ENCODE measurements at regions not wholly inside any gene's neighbourhood (a gene's known extent, or its start where the extent isn't known, plus 50 kb on each side); places are given as distances from the start of the nearest gene placed in this dataset.
"Not testable (repeated sequence)": the region's sequence is repeated elsewhere in the genome, so short reads cannot be mapped to it uniquely, and the experiment has no call there.

- H3K36me3 ChIP-seq (ENCODE audit: insufficient read depth, low read length) = no peaks in the 10 kb centered on the region
- no peak overlapping the region for H3K27ac Mint-ChIP-seq
- no peak overlapping the region for H3K27ac ChIP-seq (ENCODE audit: low read depth, low read length)
- H3K9me3 ChIP-seq (ENCODE audit: low read length) = no peaks in the 10 kb centered on the region
- peaks cover 8 to 15% of the 10 kb centered on the region in 2 donors for H3K27me3 Mint-ChIP-seq
- peaks cover 0 to 28% (median 1%) of the 10 kb centered on the region in 3 donors for H3K36me3 Mint-ChIP-seq
- POLR2A ChIA-PET = no interaction called here
- no peaks in the 10 kb centered on the region for H3K4me1 ChIP-seq (ENCODE audit: insufficient read depth, low read length)
- no peaks in the 10 kb centered on the region for H3K4me1 Mint-ChIP-seq
- no peak for DNase-seq
- no peak overlapping the region for H3K4me3 Mint-ChIP-seq
- H3K4me3 ChIP-seq (ENCODE audit: low read length) = no peak overlapping the region
- H3K27me3 ChIP-seq (ENCODE audit: insufficient read depth, low read length, poor library complexity, severe bottlenecking) = no peaks in the 10 kb centered on the region
- H3K9me3 Mint-ChIP-seq = peaks cover 24 to 30% (median 25%) of the 10 kb centered on the region in 5 donors
- CTCF ChIA-PET = no interaction called here
Observed at GRCh38 chr2:160820691-160821090, 327.1 kb upstream of the RBMS1 start.

DNA sequence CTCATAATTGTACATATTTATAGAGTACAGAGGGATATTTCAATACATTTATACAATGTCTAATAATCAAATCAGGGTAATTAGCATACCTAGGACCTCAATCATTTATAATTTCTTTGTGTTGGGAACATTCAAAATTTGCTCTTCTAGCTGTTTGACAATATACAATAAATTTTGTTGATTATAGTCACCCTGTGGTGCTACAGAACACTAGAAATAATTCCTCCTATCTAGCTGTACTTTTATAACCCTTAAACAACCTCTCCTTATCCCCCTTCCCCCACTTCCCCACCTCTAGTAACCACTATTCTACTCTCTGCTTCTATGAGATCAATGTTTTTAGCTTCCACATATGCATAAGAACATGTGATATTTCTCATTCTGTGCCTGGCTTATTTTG lies 328.4 kb upstream of the RBMS1 start:
- Histone ChIP-seq H3K27me3 (ENCODE audit: insufficient read depth, low read length, poor library complexity, severe bottlenecking) (no peaks in the 10 kb centered on the region), H3K9me3 (ENCODE audit: low read length) (peaks cover 4% of the 10 kb centered on the region), H3K4me1 (ENCODE audit: insufficient read depth, low read length) (no peaks in the 10 kb centered on the region), H3K4me3 (ENCODE audit: low read length) (no peak overlapping the region), H3K36me3 (ENCODE audit: insufficient read depth, low read length) (no peaks in the 10 kb centered on the region), H3K27ac (ENCODE audit: low read depth, low read length) (no peak overlapping the region)
- CTCF ChIA-PET = no interaction called here
- Mint-ChIP-seq H3K36me3 (peaks cover 0 to 32% (median 2%) of the 10 kb centered on the region in 3 donors), H3K27me3 (peaks cover 8 to 15% of the 10 kb centered on the region in 2 donors), H3K4me3 (no peak overlapping the region), H3K9me3 (peaks cover 31 to 35% (median 32%) of the 10 kb centered on the region in 5 donors), H3K27ac (no peak overlapping the region), H3K4me1 (no peaks in the 10 kb centered on the region)
- no peak for DNase-seq
- POLR2A ChIA-PET = no interaction called here

DNA sequence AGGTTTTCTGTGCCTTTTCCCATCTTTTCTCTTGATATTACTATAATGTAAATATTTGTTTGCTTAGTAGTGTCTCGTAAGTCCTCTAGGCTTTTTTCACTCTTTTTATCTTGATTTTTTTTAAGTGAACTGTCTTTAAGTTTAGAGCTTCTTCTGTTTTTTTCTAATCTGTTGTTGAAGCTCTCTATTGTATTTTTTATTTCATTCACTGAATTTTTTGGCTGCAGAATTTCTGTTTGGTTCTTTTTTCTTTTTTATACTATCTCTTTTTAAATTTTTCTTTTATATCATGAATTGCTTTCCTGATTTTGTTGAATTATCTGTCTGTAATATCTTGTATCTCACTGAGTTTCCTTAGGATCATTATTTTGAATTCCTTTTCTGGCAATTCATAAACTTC lies 331.8 kb upstream of the RBMS1 start:
- no peak overlapping the region for H3K4me3 Mint-ChIP-seq
- Histone ChIP-seq H3K4me3 (ENCODE audit: low read length) (no peak overlapping the region), H3K36me3 (ENCODE audit: insufficient read depth, low read length) (no peaks in the 10 kb centered on the region), H3K4me1 (ENCODE audit: insufficient read depth, low read length) (no peaks in the 10 kb centered on the region), H3K27ac (ENCODE audit: low read depth, low read length) (no peak overlapping the region), H3K27me3 (ENCODE audit: insufficient read depth, low read length, poor library complexity, severe bottlenecking) (no peaks in the 10 kb centered on the region), H3K9me3 (ENCODE audit: low read length) (peaks cover 4% of the 10 kb centered on the region)
- H3K27me3 Mint-ChIP-seq = peaks cover 7 to 29% of the 10 kb centered on the region in 2 donors
- ChIA-PET CTCF (no interaction called here), POLR2A (no interaction called here)
- H3K9me3 Mint-ChIP-seq = peaks cover 35 to 47% (median 42%) of the 10 kb centered on the region in 5 donors
- H3K4me1 Mint-ChIP-seq = no peaks in the 10 kb centered on the region
- DNase-seq = no peak
- peaks cover 0 to 39% (median 2%) of the 10 kb centered on the region in 3 donors for H3K36me3 Mint-ChIP-seq
- no peak overlapping the region for H3K27ac Mint-ChIP-seq

DNA sequence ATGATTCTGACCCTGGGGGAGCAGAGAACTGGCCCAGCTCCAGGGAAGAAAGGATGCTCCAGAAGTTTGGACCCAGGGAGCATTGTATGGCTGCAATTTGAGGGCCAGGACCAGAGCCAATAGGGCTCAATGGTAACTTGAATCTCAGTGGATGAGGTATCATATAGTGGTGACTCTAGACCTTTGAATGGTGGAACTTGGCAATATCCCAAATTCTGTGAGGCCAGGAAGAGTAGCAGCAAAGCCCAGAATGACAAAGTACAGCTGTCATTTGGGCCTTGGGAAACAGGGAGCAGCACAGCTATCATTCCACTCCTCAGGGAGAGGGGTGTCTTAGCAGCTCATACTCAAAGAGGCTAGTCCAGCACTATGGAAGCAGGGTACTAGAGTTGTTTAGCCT lies 332.9 kb upstream of the RBMS1 start:
- Histone ChIP-seq H3K4me3 (ENCODE audit: low read length) (no peak overlapping the region), H3K27me3 (ENCODE audit: insufficient read depth, low read length, poor library complexity, severe bottlenecking) (no peaks in the 10 kb centered on the region), H3K27ac (ENCODE audit: low read depth, low read length) (no peak overlapping the region), H3K9me3 (ENCODE audit: low read length) (peaks cover 4% of the 10 kb centered on the region), H3K4me1 (ENCODE audit: insufficient read depth, low read length) (no peaks in the 10 kb centered on the region), H3K36me3 (ENCODE audit: insufficient read depth, low read length) (no peaks in the 10 kb centered on the region)
- POLR2A ChIA-PET = no interaction called here
- no peak for DNase-seq
- CTCF ChIA-PET = no interaction called here
- Mint-ChIP-seq H3K27ac (no peak overlapping the region), H3K4me3 (no peak overlapping the region), H3K36me3 (peaks cover 0 to 34% (median 2%) of the 10 kb centered on the region in 3 donors), H3K27me3 (peaks cover 9 to 34% of the 10 kb centered on the region in 2 donors), H3K4me1 (no peaks in the 10 kb centered on the region), H3K9me3 (peaks cover 35 to 50% (median 46%) of the 10 kb centered on the region in 5 donors)

GRCh38 chr2:160828076-160828475 lies 332.2 kb upstream of the TANK start:
- H3K27me3 ChIP-seq (ENCODE audit: insufficient read depth, low read length, poor library complexity, severe bottlenecking) = no peaks in the 10 kb centered on the region
- no peaks in the 10 kb centered on the region for H3K4me1 Mint-ChIP-seq
- POLR2A ChIA-PET = no interaction called here
- no peak overlapping the region for H3K4me3 Mint-ChIP-seq
- H3K27ac ChIP-seq (ENCODE audit: low read depth, low read length) = no peak overlapping the region
- no peak for DNase-seq
- H3K4me1 ChIP-seq (ENCODE audit: insufficient read depth, low read length) = no peaks in the 10 kb centered on the region
- no peak overlapping the region for H3K27ac Mint-ChIP-seq
- peaks cover 0 to 30% (median 2%) of the 10 kb centered on the region in 3 donors for H3K36me3 Mint-ChIP-seq
- H3K4me3 ChIP-seq (ENCODE audit: low read length) = no peak overlapping the region
- peaks cover 4% of the 10 kb centered on the region for H3K9me3 ChIP-seq (ENCODE audit: low read length)
- peaks cover 28 to 44% (median 38%) of the 10 kb centered on the region in 5 donors for H3K9me3 Mint-ChIP-seq
- CTCF ChIA-PET = interaction anchor here (1.7 kb wide), 1 partner anchor 37 kb away, joined by 5 read pairs; no protein-coding TSS in a partner anchor
- peaks cover 9 to 37% of the 10 kb centered on the region in 2 donors for H3K27me3 Mint-ChIP-seq
- no peaks in the 10 kb centered on the region for H3K36me3 ChIP-seq (ENCODE audit: insufficient read depth, low read length)

DNA sequence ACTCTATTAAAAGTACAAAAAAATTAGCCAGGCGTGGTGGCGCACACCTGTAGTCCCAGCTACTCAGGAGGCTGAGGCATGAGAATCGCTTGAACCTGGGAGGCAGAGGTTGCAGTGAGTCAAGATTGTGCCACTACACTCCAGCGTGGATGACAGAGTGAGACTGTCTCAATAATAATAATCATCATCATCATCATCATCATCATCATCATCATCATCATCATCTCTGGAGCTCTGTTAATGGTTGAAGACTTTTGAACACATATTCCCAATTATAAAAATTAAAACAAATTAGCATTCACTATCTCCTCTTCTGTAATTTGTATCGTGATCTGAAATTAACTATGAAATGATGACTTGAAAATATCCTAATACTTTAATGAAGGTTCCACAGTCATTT lies 327.8 kb upstream of the TANK start:
- H3K27ac ChIP-seq (ENCODE audit: low read depth, low read length); H3K4me1 Mint-ChIP-seq; H3K4me1 ChIP-seq (ENCODE audit: insufficient read depth, low read length); H3K4me3 ChIP-seq (ENCODE audit: low read length); H3K27ac Mint-ChIP-seq; H3K9me3 ChIP-seq (ENCODE audit: low read length); H3K27me3 ChIP-seq (ENCODE audit: insufficient read depth, low read length, poor library complexity, severe bottlenecking); CTCF ChIA-PET; POLR2A ChIA-PET; DNase-seq; H3K4me3 Mint-ChIP-seq; H3K36me3 ChIP-seq (ENCODE audit: insufficient read depth, low read length): not testable (repeated sequence)
- peaks cover 0 to 14% (median 0%) of the 10 kb centered on the region in 3 donors for H3K36me3 Mint-ChIP-seq
- peaks cover 0 to 17% (median 13%) of the 10 kb centered on the region in 5 donors for H3K9me3 Mint-ChIP-seq
- H3K27me3 Mint-ChIP-seq = peaks cover 4 to 38% of the 10 kb centered on the region in 2 donors

GRCh38 chr2:160835166-160835565 lies 325.1 kb upstream of the TANK start:
- ChIA-PET CTCF (no interaction called here), POLR2A (no interaction called here)
- H3K36me3 Mint-ChIP-seq = peaks cover 0 to 7% (median 0%) of the 10 kb centered on the region in 3 donors
- no peak overlapping the region for H3K4me3 Mint-ChIP-seq
- DNase-seq = no peak
- Histone ChIP-seq H3K27me3 (ENCODE audit: insufficient read depth, low read length, poor library complexity, severe bottlenecking) (no peaks in the 10 kb centered on the region), H3K27ac (ENCODE audit: low read depth, low read length) (no peak overlapping the region), H3K4me1 (ENCODE audit: insufficient read depth, low read length) (no peaks in the 10 kb centered on the region), H3K9me3 (ENCODE audit: low read length) (no peaks in the 10 kb centered on the region), H3K4me3 (ENCODE audit: low read length) (no peak overlapping the region), H3K36me3 (ENCODE audit: insufficient read depth, low read length) (no peaks in the 10 kb centered on the region)
- H3K27ac Mint-ChIP-seq = no peak overlapping the region
- peaks cover 0 to 7% (median 3%) of the 10 kb centered on the region in 5 donors for H3K9me3 Mint-ChIP-seq
- peaks cover 6 to 43% of the 10 kb centered on the region in 2 donors for H3K27me3 Mint-ChIP-seq
- no peaks in the 10 kb centered on the region for H3K4me1 Mint-ChIP-seq

- no peak overlapping the region for H3K27ac ChIP-seq (ENCODE audit: low read depth, low read length)
- ChIA-PET POLR2A (no interaction called here), CTCF (no interaction called here)
- Mint-ChIP-seq H3K27ac (no peak overlapping the region), H3K9me3 (peaks cover 0 to 6% (median 4%) of the 10 kb centered on the region in 5 donors), H3K36me3 (peaks cover 0 to 17% (median 0%) of the 10 kb centered on the region in 3 donors), H3K4me1 (no peaks in the 10 kb centered on the region), H3K27me3 (peaks cover 2 to 44% of the 10 kb centered on the region in 2 donors), H3K4me3 (no peak overlapping the region)
- H3K4me3 ChIP-seq (ENCODE audit: low read length) = no peak overlapping the region
- no peaks in the 10 kb centered on the region for H3K36me3 ChIP-seq (ENCODE audit: insufficient read depth, low read length)
- H3K4me1 ChIP-seq (ENCODE audit: insufficient read depth, low read length) = no peaks in the 10 kb centered on the region
- H3K9me3 ChIP-seq (ENCODE audit: low read length) = no peaks in the 10 kb centered on the region
- H3K27me3 ChIP-seq (ENCODE audit: insufficient read depth, low read length, poor library complexity, severe bottlenecking) = no peaks in the 10 kb centered on the region
- DNase-seq = no peak
Observed at GRCh38 chr2:160836755-160837154, 323.5 kb upstream of the TANK start.

GRCh38 chr2:160837416-160837815 lies 322.8 kb upstream of the TANK start:
- DNase-seq = no peak
- Mint-ChIP-seq H3K9me3 (peaks cover 0 to 6% (median 5%) of the 10 kb centered on the region in 5 donors), H3K4me3 (no peak overlapping the region), H3K27ac (peak overlapping the region in 1 of 8 donors; percentile 30), H3K36me3 (peaks cover 0 to 21% (median 0%) of the 10 kb centered on the region in 3 donors), H3K4me1 (no peaks in the 10 kb centered on the region), H3K27me3 (peaks cover 2 to 46% of the 10 kb centered on the region in 2 donors)
- H3K4me3 ChIP-seq (ENCODE audit: low read length) = no peak overlapping the region
- no peaks in the 10 kb centered on the region for H3K27me3 ChIP-seq (ENCODE audit: insufficient read depth, low read length, poor library complexity, severe bottlenecking)
- no peaks in the 10 kb centered on the region for H3K9me3 ChIP-seq (ENCODE audit: low read length)
- no peaks in the 10 kb centered on the region for H3K4me1 ChIP-seq (ENCODE audit: insufficient read depth, low read length)
- no peak overlapping the region for H3K27ac ChIP-seq (ENCODE audit: low read depth, low read length)
- no peaks in the 10 kb centered on the region for H3K36me3 ChIP-seq (ENCODE audit: insufficient read depth, low read length)
- ChIA-PET POLR2A (no interaction called here), CTCF (no interaction called here)

All from CD8-positive, alpha-beta memory T cell (primary cell).